IPS-15b (cell line): ENCODE measurements at regions not wholly inside any gene's neighbourhood (a gene's known extent, or its start where the extent isn't known, plus 50 kb on each side); places are given as distances from the start of the nearest gene placed in this dataset.

Experiments
- H3K27me3 ChIP-seq: one replicate; pipeline ENCODE4 v1.6.1; 2013; ENCODE audit warnings: low read length; ENCODE audit not compliant: control insufficient read depth, insufficient read depth
- H3K36me3 ChIP-seq: one replicate; pipeline ENCODE4 v1.6.1; 2013; ENCODE audit warnings: low read length; ENCODE audit not compliant: control insufficient read depth, insufficient read depth
- H3K4me1 ChIP-seq: one replicate; pipeline ENCODE4 v1.6.1; 2013; ENCODE audit warnings: mild to moderate bottlenecking, low read length; ENCODE audit not compliant: control insufficient read depth, insufficient read depth
- H3K4me3 ChIP-seq: one replicate; pipeline ENCODE4 v1.5.1; 2013; ENCODE audit warnings: low read depth, low read length
- H3K9ac ChIP-seq: one replicate; pipeline ENCODE4 v1.6.1; 2013; ENCODE audit warnings: low read depth, mild to moderate bottlenecking, low read length
- H3K9me3 ChIP-seq: one replicate; pipeline ENCODE4 v1.6.1; 2013; ENCODE audit warnings: mild to moderate bottlenecking, low read length; ENCODE audit not compliant: control insufficient read depth, insufficient read depth

DNA sequence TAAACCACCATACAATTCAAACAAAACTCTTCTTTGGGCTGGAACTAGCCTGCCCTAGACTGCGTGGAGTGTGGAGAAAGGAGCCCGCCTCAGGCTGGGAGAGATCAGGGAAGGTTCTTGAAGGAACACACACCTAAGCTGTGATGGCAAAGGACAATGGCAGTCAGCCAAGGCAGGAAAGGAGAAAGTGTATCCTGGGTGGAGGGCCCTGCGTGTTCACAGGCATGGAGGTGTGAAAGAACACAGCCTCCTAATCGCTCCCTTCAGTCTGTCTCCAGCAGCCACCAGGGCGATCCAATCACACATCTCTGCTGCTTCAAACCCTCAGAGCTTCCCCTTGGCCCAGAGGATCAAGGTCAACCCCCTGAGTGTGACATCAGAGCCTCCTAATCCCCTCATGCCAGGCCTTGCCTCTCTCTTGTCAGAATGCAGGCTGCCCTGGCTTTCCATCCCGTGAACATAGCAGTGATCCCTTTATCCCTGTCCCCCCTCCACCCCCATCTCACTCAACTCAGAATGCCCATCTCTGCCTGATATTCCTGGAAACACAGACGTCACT, 173.0 kb downstream of the KATNIP start:
- H3K4me3 ChIP-seq, result no peak overlapping the region
- H3K27me3 ChIP-seq, result no peaks in the 10 kb centered on the region
- peaks cover 4% of the 10 kb centered on the region for H3K4me1 ChIP-seq
- no peak overlapping the region for H3K9ac ChIP-seq
- peaks cover 12% of the 10 kb centered on the region for H3K36me3 ChIP-seq
- H3K9me3 ChIP-seq, result no peaks in the 10 kb centered on the region

DNA sequence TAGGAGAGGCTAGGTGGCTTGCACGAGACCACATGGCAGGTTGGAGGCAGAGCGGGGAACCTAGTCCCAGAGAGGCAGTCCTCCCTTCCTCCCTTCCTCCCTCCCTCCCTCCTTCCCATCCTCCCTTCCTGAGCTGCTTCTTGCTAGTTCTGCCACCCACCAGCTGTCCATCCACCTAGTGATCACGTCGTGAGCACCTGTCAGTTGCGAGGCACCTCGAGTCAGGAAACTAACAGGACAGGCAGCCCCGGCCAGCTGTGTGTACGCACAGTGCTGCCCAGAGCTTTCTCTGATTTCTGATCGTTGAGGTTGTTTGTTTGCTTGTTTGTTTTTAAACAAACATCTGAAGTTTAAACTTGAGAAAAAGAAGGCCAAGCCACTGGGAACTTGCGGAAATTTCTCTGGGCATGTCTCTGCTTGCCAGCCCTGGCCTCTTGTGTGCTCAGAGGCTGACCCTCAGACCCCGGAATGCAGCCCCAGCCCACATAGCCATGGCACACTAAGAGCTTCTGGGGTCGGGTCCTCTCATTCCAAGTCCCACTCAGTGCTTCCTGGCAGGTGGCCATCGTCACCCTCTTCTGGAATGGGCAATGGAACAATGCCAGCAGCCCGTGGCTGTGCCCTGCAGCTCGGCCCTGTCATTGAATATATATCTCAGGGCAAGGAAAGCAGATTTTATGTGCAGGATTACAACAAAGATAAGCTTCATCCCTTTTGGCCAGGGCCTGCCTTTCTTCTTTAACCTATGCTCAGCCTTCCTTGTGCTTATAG, 174.0 kb downstream of the KATNIP start:
- peaks cover 4% of the 10 kb centered on the region for H3K4me1 ChIP-seq
- H3K9ac ChIP-seq, result no peak overlapping the region
- H3K9me3 ChIP-seq, result no peaks in the 10 kb centered on the region
- H3K27me3 ChIP-seq, result no peaks in the 10 kb centered on the region
- H3K36me3 ChIP-seq, result peaks cover 12% of the 10 kb centered on the region
- no peak overlapping the region for H3K4me3 ChIP-seq

DNA sequence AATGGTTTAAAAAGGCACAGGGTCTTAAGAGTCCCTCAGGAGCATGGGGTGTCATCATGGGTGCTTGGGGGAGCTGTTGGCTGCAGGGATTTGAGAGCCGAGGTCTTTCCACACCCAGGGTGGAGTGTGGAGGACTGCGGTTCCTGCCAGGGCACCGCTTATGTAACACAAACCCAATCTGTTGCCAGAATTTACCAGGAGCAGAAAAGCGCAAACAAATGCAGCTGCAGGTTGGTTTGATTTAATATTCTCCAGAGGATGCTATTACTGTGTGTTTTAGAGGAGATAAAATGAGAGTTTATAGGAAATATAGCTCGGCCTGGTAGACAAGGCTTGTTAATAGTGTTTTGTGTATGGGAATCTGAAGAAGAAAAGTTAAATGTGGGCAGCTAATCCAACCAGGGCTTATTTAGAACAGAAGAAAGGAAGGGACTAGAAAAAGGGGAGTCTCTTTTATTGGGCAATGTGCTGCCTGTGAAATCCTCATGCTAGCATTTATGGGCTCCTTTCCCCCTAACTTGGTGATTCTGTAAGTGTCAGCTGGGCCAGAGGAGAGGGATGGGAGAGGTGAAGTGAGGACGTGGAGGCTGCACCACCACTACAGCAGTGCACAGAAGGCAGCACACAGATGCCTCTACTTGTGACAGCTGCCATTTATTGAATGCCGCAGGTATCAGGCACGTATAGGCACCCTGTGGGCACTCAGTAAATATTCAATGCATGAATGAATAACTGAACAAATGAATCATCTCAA, 174.7 kb downstream of the KATNIP start:
- H3K9me3 ChIP-seq, result no peaks in the 10 kb centered on the region
- no peaks in the 10 kb centered on the region for H3K27me3 ChIP-seq
- H3K4me1 ChIP-seq, result peaks cover 4% of the 10 kb centered on the region
- peaks cover 14% of the 10 kb centered on the region for H3K36me3 ChIP-seq
- no peak overlapping the region for H3K4me3 ChIP-seq
- H3K9ac ChIP-seq, result no peak overlapping the region

DNA sequence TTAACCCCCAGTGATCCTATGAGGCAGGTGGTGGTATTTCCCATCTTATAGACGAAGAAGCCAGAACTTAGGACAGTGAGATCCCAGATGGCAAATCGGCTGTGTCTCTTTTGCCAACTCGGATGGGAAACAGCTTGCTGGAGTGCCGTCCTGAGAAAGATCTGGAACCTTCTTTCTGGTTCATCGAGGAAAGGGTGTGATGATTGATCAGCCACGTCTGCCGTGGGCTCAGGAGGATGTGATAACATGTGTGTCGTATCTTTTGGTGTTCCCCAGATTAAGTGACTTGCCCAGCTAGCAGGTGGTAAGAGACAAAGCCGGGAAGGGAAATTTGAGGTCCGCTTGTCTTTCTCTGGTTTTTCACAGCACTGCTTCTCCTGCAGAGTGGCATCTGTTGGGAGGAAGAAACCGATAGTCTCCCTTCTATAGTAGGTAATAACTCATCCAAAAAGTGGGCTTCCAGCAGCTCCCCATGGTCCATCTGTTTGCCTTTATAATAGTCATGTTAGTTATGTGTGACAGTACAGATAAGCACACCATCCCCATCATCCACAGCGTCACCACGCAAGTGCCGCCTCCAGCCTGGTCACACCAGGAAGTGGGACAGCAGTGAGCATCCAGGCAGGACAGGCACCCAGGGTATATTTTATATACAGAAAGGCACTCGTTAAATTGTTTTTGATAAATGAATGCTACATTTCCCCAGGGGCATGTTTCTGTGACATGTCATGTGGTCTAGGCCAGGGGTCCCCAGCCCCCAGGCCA, 175.5 kb downstream of the KATNIP start:
- Histone ChIP-seq H3K4me1 (peaks cover 4% of the 10 kb centered on the region), H3K36me3 (peaks cover 16% of the 10 kb centered on the region), H3K4me3 (no peak overlapping the region), H3K9me3 (no peaks in the 10 kb centered on the region), H3K27me3 (no peaks in the 10 kb centered on the region), H3K9ac (no peak overlapping the region)

DNA sequence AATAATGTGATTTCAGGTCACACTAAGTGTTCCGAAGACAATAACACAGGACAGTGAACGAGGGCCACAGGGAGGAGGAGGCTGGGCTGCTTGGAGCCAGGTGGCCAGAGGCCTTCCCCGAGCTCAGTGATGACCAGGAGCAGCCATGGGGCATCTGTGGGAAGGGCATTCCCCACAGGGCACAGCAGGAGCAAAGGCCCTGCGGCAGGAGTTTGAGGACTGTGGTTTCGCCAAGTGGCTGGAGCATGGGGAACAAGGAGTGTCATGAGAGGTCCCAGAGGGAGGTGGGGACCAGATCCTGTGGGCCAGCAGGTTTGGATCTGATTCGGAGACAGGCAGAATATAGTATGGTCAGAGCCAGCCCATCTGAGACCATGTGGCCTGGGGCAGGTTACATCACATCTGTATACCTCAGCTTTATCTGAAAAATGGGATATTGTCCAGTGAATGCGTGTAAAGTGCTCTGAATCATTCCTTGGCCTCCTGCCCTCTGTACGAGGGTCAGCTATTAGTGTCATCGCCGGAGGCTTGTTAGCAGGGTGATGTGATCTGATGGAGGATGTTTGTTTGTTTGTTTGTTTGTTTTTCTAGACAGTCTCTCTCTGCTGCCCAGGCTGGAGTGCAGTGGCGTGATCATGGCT, 176.8 kb downstream of the KATNIP start:
- peaks cover 16% of the 10 kb centered on the region for H3K36me3 ChIP-seq
- H3K27me3 ChIP-seq, result no peaks in the 10 kb centered on the region
- no peak overlapping the region for H3K9ac ChIP-seq
- no peak overlapping the region for H3K4me3 ChIP-seq
- no peaks in the 10 kb centered on the region for H3K9me3 ChIP-seq
- no peaks in the 10 kb centered on the region for H3K4me1 ChIP-seq

DNA sequence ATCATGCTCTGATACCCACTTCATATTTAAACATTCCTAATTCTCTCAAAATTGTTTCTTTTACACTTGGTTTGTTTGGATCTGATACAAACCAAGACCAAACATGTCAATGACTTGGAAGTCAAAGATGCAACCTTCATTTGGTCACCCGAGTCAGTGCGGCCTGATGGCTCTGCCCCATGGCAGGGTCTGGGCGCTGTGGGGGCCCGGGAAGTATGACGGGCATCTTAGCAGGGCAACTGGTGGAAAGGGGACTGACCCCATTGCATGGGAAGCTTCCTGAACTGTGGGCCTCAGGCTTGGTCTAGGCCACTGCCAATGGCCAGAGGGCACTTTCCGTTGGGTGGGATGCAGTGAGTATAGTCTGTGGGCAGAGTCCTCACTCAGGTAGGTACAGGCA, 178.0 kb downstream of the KATNIP start:
- Histone ChIP-seq H3K36me3 (peaks cover 16% of the 10 kb centered on the region), H3K4me3 (no peak overlapping the region), H3K9ac (no peak overlapping the region), H3K9me3 (no peaks in the 10 kb centered on the region), H3K4me1 (no peaks in the 10 kb centered on the region), H3K27me3 (no peaks in the 10 kb centered on the region)

DNA sequence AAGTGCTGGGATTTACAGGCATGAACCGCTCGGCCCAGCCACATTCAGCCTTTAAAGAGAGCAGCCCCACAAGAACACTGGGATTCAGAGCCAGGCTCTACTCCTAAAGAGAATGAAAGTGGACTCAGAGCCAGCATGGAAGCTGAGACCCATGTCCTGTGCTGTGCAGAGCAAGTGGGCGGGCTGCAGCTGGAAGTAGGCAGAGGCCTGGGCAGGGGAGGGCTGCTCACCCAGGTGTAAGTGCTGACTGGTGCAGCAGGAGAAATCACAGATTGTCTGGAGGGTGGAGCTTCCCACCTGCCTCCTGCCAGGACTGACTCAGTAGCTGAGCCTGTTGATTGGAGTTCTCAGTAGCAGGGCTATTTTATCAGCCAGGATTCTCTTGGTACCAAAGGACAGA, 178.7 kb downstream of the KATNIP start:
- Histone ChIP-seq H3K27me3 (no peaks in the 10 kb centered on the region), H3K9me3 (no peaks in the 10 kb centered on the region), H3K4me1 (no peaks in the 10 kb centered on the region), H3K9ac (no peak overlapping the region), H3K4me3 (no peak overlapping the region), H3K36me3 (peaks cover 16% of the 10 kb centered on the region)

DNA sequence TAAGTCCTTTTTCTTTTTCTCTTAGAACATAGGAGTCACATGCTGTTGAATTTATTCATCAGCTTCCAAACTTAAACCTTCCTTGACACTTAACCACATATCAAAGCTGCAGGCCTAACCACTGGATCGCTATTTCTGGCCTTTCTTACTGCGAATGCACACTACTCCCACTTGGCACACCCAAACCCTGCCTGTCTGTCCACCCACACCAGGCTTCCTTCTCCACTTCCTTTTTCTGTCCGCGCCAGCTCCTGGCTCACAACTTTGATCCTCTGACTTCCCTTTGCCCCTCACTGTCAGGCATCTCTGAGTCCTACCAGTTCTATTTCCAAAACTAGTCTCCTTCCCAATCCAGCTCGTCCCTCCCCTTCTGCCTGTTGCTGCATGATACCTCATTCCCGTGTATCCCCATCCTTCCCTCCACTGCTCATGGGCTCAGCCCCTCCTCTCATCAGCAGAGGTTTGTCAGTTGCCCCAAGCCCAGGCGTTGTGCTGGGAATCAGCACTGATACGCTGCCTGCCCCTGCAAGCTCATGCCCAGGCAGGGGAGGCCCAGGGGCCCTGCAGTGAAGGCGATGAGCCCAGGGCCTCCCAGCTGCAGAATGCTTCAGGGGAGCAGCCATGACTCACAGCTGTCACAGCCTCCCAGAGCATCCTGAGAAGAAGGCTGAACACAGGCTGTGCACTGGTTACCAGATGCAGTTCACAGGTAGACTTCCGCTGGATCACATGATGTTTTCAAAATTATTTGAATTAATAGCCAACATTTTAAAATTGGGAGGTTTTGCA, 179.8 kb downstream of the KATNIP start:
- peaks cover 16% of the 10 kb centered on the region for H3K36me3 ChIP-seq
- no peaks in the 10 kb centered on the region for H3K9me3 ChIP-seq
- no peaks in the 10 kb centered on the region for H3K27me3 ChIP-seq
- H3K4me3 ChIP-seq, result no peak overlapping the region
- no peak overlapping the region for H3K9ac ChIP-seq
- no peaks in the 10 kb centered on the region for H3K4me1 ChIP-seq

DNA sequence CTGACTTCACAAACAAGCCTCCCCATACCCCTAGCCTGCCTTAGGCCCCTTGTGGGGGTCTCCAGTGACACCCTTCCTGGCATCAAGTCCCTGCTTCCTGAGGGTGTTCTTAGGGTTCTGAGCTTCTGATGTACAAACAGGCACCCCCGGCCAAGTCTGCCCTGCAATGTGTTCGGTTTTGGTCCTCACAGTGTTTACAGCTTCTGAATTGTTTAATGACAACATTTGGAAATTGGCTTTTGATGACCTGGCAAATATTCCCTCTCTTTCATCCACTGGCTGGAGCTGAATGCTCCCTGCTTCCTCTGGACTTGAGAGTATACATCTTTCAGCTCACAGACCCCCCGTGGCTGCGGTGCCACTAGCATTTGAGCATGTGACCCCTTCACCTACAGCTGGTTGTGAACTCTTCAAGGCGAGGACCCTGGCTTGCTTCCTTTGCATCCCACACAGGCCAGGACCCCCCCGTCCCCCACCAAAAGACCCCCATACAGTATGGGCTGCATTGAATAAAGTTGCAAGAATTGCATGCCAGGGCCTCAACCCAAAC, 180.8 kb downstream of the KATNIP start:
- Histone ChIP-seq H3K4me3 (no peak overlapping the region), H3K9me3 (no peaks in the 10 kb centered on the region), H3K27me3 (no peaks in the 10 kb centered on the region), H3K9ac (no peak overlapping the region), H3K4me1 (no peaks in the 10 kb centered on the region), H3K36me3 (peaks cover 13% of the 10 kb centered on the region)

DNA sequence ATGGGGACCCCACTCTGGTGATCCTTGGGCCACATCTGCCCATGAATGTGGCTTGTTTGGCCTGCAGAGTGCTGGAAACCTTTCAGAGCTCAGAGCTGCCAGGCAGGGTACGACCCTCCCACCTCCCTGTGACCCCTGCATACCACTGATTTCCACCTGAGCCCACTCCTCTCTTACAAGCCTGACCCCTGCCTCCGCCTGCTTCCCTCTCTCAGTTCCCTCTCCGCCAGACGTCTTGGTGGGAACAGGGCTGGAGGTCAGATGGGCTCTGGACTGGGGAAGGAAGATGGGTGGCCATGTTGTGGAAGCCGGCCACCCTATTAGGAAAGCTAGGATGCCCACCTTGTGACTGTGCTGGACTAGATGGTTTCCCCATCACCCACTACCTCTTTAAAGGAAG, 185.1 kb downstream of the KATNIP start:
- Histone ChIP-seq H3K36me3 (no peaks in the 10 kb centered on the region), H3K9ac (no peak overlapping the region), H3K9me3 (no peaks in the 10 kb centered on the region)

More for the DNA sequence above, 185.1 kb downstream of the KATNIP start:
- Histone ChIP-seq H3K4me1 (no peaks in the 10 kb centered on the region), H3K27me3 (no peaks in the 10 kb centered on the region), H3K4me3 (no peak overlapping the region)
